DOHH2 (cell line): ENCODE measurements at regions not wholly inside any gene's neighbourhood (a gene's known extent, or its start where the extent isn't known, plus 50 kb on each side); places are given as distances from the start of the nearest gene placed in this dataset.

Source experiments
- H3F3A ChIP-seq: fragments of 200-600 bp; sonication (generic), shearing (Covaris generic); 2 replicates; pipeline ENCODE4 v1.6.0; 2016; ENCODE audit warnings: antibody characterized with exemption, mild to moderate bottlenecking; ENCODE audit not compliant: control insufficient read depth, insufficient read depth
- H3K27ac ChIP-seq: fragments of 200-600 bp; sonication (generic); 2 replicates; pipeline ENCODE4 v1.5.1; 2014; ENCODE audit warnings: low read depth, mild to moderate bottlenecking, low read length, moderate library complexity
- H3K27me3 ChIP-seq: fragments of 200-600 bp; sonication (generic); 2 replicates; pipeline ENCODE4 v1.6.1; 2014; ENCODE audit warnings: mild to moderate bottlenecking, low read length, mixed read lengths; ENCODE audit not compliant: control insufficient read depth
- H3K36me3 ChIP-seq: fragments of 200-600 bp; sonication (generic); 2 replicates; pipeline ENCODE4 v1.6.1; 2014; ENCODE audit warnings: mild to moderate bottlenecking, low read length, moderate library complexity, mixed read lengths; ENCODE audit not compliant: control insufficient read depth
- H3K4me1 ChIP-seq: fragments of 200-600 bp; sonication (generic); 2 replicates; pipeline ENCODE4 v1.6.1; 2014; ENCODE audit warnings: mild to moderate bottlenecking, low read length, mixed read lengths; ENCODE audit not compliant: control insufficient read depth
- H3K4me2 ChIP-seq: fragments of 200-600 bp; sonication (generic); 2 replicates; pipeline ENCODE4 v1.6.0; 2014; ENCODE audit warnings: mild to moderate bottlenecking, low read length, moderate library complexity
- H3K4me3 ChIP-seq: fragments of 200-600 bp; sonication (generic); 2 replicates; pipeline ENCODE4 v1.5.1; 2014; ENCODE audit warnings: mild to moderate bottlenecking, low read length, mixed read lengths
- H3K79me2 ChIP-seq: fragments of 200-600 bp; sonication (generic); 2 replicates; pipeline ENCODE4 v1.6.1; 2014; ENCODE audit warnings: mild to moderate bottlenecking, low read length, mixed read lengths; ENCODE audit not compliant: control insufficient read depth
- H3K9me2 ChIP-seq: fragments of 200-600 bp; sonication (generic); replicated peaks from 2 replicates; pipeline ENCODE4 v1.6.1; 2014; ENCODE audit warnings: mild to moderate bottlenecking, low read length, mixed read lengths; ENCODE audit not compliant: control insufficient read depth
- H3K9me3 ChIP-seq: fragments of 200-600 bp; sonication (generic); 2 replicates; pipeline ENCODE4 v1.6.1; 2014; ENCODE audit warnings: antibody characterized with exemption, low read length, mixed read lengths; ENCODE audit not compliant: control insufficient read depth, insufficient read depth
- H4K20me1 ChIP-seq: fragments of 200-600 bp; sonication (generic); 2 replicates; pipeline ENCODE4 v1.6.0; 2014; ENCODE audit warnings: low read depth, mild to moderate bottlenecking, antibody characterized with exemption, low read length, moderate library complexity; ENCODE audit not compliant: control insufficient read depth, insufficient read depth
- EZH2phosphoT487 ChIP-seq: fragments of 200-600 bp; sonication (generic); IDR thresholded peaks from 2 replicates; pipeline ENCODE4 v1.6.1; 2017; ENCODE audit warnings: borderline replicate concordance, mild to moderate bottlenecking, antibody characterized with exemption, low read length, moderate library complexity, mixed read lengths
- TF ChIP-seq, protein P1 (sequence below): fragments of 200-600 bp; sonication (generic); IDR thresholded peaks from one replicate; pipeline ENCODE4 v1.5.1; 2014; ENCODE audit warnings: antibody characterized with exemption, mild to moderate bottlenecking, low read depth, low read length; ENCODE audit not compliant: poor library complexity, severe bottlenecking

DNA sequence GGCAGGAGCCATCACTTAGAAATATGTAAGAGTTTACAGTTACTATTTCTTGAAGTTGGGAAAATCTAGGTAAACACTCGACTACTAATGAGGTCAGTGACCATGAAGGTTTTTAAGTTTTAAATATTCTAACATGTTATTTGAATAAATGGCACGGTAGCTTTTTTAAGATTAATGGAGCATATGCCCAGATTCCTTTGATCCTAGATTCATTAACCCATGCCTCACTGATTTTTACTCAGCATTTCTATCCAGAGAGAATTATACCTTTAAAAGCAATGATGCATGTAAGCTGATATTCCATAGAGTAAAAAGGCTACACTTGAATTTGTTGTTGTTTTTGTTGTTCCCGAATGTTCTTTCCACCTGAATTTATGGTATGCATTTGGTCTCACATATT is 541.4 kb downstream of the DACH1 start:
- Histone ChIP-seq H3K27ac (no peak overlapping the region), H3K9me2 (no peaks in the 10 kb centered on the region), H3K9me3 (no peaks in the 10 kb centered on the region), H3K27me3 (no peaks in the 10 kb centered on the region), H3K4me3 (no peak overlapping the region), H3F3A (no peaks in the 10 kb centered on the region), H4K20me1 (no peaks in the 10 kb centered on the region), H3K36me3 (no peaks in the 10 kb centered on the region), H3K4me1 (no peaks in the 10 kb centered on the region), H3K79me2 (no peaks in the 10 kb centered on the region), H3K4me2 (no peak overlapping the region)
- TF ChIP-seq EZH2phosphoT487: no peak
- TF ChIP-seq, protein P1, sequence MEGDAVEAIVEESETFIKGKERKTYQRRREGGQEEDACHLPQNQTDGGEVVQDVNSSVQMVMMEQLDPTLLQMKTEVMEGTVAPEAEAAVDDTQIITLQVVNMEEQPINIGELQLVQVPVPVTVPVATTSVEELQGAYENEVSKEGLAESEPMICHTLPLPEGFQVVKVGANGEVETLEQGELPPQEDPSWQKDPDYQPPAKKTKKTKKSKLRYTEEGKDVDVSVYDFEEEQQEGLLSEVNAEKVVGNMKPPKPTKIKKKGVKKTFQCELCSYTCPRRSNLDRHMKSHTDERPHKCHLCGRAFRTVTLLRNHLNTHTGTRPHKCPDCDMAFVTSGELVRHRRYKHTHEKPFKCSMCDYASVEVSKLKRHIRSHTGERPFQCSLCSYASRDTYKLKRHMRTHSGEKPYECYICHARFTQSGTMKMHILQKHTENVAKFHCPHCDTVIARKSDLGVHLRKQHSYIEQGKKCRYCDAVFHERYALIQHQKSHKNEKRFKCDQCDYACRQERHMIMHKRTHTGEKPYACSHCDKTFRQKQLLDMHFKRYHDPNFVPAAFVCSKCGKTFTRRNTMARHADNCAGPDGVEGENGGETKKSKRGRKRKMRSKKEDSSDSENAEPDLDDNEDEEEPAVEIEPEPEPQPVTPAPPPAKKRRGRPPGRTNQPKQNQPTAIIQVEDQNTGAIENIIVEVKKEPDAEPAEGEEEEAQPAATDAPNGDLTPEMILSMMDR: no peak

DNA sequence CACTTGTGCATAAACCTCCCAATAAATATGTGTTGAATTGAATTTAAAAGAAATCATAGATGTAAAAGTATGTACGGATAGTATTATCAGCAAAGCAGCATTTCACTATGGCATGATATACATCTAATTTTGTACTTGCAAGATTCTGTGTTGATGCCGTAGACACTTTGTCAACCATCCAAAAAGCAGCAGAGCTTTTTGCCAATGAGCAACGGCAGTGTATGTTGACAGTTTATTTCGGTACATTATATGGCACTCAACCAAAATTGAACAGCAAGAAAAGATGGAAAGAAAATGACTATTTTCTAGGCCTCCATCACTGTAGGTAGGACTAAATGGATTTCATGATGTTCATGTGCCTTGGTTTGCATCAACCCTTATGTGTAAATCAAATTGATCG is 543.7 kb downstream of the DACH1 start:
- Histone ChIP-seq H3K27me3 (no peaks in the 10 kb centered on the region), H3K79me2 (no peaks in the 10 kb centered on the region), H3F3A (no peaks in the 10 kb centered on the region), H3K27ac (no peak overlapping the region), H3K9me3 (no peaks in the 10 kb centered on the region), H3K4me3 (no peak overlapping the region), H3K9me2 (no peaks in the 10 kb centered on the region), H4K20me1 (no peaks in the 10 kb centered on the region), H3K4me1 (no peaks in the 10 kb centered on the region), H3K36me3 (no peaks in the 10 kb centered on the region), H3K4me2 (no peak overlapping the region)
- TF ChIP-seq, protein P1: no peak
- TF ChIP-seq EZH2phosphoT487: no peak

DNA sequence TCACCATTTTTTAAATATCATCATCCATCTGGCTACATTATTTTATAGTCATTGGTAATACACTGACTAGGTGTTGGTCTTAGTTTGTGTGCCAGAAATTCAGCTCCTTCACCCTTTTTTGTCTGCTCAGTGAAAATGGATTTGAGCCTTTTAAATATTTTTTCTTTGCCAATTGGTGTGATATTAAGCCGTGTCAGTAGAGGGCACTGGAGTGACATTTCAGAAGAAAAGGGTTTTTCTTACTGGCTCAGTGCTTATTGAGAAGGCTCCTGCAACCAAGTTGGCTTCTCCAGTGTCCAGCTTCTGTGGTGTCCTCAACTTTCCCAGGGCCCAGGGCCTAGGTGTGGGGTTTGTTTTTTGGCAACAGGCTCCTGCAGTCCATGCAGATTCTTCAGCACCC is 546.6 kb downstream of the DACH1 start:
- Histone ChIP-seq H3K79me2 (no peaks in the 10 kb centered on the region), H3K9me3 (no peaks in the 10 kb centered on the region), H4K20me1 (no peaks in the 10 kb centered on the region), H3K27me3 (no peaks in the 10 kb centered on the region), H3K36me3 (no peaks in the 10 kb centered on the region), H3F3A (no peaks in the 10 kb centered on the region), H3K4me1 (no peaks in the 10 kb centered on the region), H3K27ac (no peak overlapping the region), H3K4me2 (no peak overlapping the region), H3K4me3 (no peak overlapping the region), H3K9me2 (no peaks in the 10 kb centered on the region)
- no peak for TF ChIP-seq EZH2phosphoT487
- TF ChIP-seq, protein P1: peak; percentile 60
